ENCODE measurements at regions not wholly inside any gene's neighbourhood (a gene's known extent, or its start where the extent isn't known, plus 50 kb on each side); places are given as distances from the start of the nearest gene placed in this dataset.
A peak's percentile ranks its signal among the peaks of the same experiment; 100 is the strongest.
"Not testable (repeated sequence)": the region's sequence is repeated elsewhere in the genome, so short reads cannot be mapped to it uniquely, and the experiment has no call there.

DNA sequence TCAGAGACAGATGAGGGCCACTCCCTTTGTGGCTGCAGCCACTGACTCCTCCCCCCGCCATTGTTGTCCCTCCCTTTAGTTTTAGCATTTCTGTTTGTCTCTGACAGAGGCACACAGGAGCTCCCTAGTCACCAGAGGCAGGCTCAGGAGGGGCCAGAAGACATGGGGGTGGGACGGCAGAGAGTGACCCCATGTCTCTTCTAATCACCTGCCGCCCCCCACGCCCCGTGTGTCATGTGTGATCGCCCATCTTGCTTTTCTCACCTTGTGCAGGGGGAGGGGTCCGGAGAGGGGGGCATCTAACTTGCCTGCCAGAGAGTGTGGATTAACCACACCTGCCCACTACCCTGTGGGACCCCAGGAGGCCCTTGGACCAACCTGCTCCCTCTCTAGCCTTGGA lies 246.7 kb upstream of the TP53TG3C start:
- not testable (repeated sequence) for ATAC-seq

DNA sequence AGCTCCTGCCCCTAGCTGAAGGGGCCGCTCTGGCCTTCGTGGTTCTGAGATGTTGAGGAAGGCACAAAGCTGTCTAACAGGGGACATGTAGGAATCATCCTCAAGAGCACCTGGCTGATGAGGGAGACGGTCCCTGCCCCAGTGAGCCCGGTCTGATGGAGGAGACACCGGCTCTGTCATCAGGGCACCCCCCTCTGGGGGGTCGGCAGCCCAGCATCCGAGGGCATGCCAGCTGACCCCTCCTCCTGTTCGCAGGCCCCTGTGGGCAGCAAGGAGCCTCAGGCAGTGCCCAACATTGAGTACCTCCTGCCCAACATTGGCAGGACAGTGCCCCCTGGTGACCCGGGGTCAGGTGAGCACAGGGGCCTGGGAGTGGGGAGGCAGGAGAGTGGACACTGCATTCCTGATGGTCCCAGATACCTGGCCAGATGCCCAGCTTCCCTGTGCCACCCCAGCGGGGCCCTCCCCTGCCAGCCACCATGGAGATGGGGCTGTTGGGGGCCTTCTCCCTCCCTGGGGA lies 247.9 kb upstream of the TP53TG3C start:
- ATAC-seq: not testable (repeated sequence)

DNA sequence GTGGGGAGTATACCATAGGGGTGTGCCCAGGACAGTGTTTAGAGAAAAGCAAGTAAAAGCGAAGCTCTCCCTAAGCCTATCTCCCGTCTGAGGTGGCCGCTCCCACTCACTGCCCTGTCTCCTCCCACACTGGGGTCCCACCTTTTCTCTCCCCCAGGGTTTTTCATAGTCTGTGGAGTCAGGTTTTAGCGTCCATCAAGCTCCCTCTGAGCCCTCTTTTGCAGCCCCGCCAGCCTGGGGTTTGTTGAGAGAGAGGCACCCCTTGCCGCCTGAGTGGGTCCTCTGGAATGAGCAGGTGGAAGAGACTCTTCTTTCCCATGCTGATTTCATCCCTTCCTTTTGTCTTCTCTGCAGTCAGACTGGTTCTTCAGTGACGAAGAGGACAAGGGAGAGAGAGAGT lies 248.7 kb upstream of the TP53TG3C start:
- not testable (repeated sequence) for ATAC-seq

DNA sequence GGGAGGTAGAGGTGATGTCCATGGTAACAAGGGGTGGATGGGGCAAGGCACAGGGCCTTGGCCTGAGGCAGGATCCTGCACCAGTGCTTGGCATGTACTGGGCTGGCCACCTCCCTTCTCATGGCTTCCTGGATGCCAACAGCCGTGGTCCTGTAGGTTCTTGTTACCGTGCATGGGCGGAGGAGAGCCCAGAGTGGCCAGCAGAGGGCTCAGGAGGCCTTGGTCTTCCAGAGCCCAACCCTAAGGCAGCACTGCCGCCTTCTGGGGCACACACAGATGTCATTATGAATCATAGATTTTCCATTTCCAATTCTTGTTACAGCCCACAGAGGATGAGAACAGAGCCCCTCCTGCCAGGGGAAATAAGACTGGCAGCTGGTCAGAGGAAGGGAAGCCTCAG lies 254.2 kb upstream of the TP53TG3C start:
- ATAC-seq: not testable (repeated sequence)

DNA sequence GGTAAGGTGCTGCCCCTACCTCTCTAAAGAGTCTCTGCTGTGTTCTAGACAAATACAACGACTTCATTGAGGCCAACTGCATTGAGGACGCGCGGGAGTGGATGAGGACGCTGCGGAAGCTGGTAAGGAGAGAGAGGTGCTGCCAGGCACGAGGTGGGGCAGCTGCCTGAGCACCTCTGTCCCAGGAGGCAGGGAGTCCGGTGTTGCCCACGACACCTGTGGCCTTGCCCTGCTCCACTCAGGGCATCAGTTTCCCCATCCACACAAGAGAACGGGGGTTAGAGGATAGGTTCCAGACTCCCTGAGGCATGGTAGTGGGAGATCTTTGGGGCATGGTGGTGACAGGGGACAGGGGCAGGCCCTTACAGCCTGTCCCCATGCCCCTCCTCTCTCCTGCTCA lies 256.1 kb upstream of the TP53TG3C start:
- ATAC-seq: not testable (repeated sequence)

DNA sequence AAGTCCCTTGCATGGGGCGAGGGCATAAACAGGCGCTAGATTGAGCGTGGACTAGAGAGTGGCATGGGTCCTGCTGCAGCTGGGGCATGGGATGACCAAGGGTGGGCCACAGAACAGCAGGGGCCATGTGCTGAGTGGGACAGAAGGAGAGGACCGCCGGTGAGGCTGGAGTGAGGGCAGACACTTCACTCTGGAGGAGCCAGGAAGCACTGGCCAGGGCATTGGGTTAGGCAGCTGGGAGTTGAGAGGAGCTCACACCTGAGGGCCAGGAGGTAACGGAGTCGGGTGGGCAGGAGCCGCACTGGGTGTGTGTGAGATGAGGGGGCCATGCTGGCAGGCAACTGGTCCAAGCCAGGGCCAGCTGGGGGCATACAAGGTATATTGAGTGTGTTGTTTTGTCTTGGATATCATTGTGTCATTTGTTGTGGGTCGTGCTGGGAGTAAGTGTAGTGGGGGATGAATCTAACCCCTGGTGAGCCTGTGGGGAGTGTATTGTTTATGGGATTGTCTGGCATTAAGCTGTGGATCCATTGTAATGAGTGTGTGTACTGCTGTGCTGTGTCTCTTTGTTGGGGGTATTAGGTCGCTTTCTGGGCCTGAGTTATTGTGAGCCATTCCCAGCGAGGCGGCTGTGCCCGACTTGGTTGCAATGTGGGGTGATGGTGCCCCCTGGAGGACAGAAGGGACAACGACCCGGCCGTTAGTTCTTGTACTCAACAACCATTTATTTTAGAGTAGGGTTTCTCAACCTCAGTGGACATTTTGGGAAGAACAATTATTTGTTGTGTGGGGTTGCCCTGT lies 256.5 kb upstream of the TP53TG3 start:
- peak; percentile 43 for ATAC-seq

DNA sequence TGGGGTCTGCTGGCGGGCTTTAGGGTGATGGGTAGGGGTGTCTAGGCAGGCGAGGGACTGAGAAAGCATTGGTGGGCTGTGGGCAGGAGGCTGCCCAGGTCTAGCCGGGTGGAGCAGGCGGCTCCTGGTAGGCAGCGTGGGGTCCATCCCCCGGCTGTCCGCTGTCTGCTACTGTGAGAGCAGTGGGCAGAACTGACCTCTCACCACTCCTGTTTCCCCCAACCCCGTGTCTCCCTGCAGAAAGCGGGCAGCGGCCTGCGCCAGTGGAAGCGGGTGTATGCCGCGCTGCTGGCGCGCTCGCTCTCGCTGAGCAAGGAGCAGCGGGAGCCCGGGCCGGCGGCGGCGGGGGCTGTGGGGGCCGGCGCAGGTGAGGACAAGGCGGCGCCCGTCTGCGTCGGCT lies 249.2 kb upstream of the TP53TG3 start:
- ATAC-seq: not testable (repeated sequence)

DNA sequence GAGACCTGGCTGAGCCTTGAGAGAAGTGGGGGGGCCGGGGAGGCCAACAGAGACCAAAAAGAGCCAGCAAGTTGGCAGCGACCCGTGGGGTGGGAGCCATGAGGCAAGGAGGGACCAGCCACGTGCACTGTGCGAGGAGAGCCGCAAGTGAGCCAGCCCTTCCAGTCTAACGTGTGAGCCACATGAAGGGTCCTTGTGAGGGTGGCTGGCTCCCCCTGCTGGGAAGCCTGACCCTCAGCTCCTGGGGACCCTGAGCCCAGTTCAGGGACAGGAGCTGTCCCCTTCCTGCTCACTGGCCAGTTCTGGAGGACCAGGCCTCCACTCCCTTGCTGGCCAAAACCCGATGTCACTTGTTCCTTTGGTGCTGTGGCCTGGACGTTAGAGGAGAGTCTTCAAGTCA lies 246.6 kb upstream of the TP53TG3 start:
- not testable (repeated sequence) for ATAC-seq

DNA sequence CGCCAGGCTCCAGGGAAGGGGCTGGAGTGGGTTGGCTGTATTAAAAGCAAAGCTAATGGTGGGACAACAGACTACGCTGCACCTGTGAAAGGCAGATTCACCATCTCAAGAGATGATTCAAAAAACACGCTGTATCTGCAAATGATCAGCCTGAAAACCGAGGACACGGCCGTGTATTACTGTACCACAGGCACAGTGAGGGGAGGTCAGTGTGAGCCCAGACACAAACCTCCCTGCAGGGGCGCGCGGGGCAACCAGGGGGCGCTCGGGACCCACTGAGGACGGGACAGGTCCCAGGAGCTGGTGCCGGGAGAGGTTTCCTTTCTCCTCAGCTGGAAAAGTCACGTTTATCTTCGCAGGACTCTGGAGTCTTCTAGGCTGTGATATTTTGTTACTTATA lies 239.4 kb upstream of the TP53TG3 start:
- ATAC-seq: not testable (repeated sequence)

DNA sequence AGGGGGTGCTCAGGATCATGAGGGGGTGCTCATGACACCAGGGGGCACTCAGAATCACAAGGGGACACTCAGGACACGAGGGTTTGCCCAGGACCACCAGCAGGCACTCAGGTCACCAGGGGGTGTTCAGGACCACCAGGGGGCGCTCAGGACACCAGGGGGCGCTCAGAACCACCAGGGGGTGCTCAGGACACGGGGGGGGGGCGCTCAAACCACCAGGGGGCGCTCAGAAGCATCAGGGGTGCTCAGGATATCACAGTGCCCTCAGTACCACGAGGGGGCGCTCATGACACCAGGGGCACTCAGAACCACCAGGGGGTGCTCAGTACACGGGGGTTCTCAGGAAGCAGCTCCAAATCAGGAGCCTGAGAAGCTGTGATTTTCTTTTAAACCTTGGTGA lies 221.8 kb upstream of the TP53TG3 start:
- not testable (repeated sequence) for ATAC-seq

DNA sequence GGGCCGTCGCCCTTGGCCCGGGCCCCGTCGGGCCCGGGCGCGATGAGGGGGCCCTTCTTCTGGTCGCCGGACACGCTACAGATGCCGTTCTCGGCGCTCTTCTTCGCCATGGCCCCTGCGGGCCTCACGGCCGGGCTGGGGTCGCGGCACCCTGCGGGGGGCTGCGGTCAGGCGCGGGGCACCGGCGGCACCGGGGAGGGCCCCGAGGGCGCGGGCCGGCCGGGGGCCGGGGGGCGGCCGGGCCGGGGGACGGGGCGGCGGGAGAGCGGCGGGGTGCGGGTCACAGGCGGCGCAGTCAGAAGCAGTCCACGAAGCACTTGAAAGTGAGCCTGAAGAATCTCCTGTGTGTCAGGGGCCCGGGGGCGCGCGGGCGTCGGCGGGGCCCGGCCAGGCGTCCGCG lies 209.4 kb upstream of the TP53TG3 start:
- not testable (repeated sequence) for ATAC-seq

DNA sequence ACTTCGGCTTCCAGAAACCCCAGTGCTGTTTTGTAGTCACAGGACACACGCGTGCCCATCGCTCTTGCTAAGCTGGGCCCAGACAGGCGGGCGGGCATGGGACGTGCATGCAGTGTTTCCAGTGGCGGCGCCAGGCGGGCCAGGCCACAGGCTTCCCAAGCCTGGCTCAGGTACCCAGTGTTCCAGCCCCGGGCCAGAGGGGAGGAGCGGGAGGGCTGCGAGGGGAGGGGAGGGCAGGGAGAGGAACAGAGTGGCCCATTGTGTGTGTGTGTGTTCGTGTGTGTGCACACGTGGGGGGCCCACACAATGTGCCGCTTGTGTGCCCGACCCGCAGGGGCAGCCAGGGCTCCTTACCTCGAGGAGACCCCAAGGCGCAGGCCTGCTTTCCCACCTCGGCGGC lies 208.6 kb upstream of the TP53TG3 start:
- ATAC-seq: not testable (repeated sequence)

DNA sequence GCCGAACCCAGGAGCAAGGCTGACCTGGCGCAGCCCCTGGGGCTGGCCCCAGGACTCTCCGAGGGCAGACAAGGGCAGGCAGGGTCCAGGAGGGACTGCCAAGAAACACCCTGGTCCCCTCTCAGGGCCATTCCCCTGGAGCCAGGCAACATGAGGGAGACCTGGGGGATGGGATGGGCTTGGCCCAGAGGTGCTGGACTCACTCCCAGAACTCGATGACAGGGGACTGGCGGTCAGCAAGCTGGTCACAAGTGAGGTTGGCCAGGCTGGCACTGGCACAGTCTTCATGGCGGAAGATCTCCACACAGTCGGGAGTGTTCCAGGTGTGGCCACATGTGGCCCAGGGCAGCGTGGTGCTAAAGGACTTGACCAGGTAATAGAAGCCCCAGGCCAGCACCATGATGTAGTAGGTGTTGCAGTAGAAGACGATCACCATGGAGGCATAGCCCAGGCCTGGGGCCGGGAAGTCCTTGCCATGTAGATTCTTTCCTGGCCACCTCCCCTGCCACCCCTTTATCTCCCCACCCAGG lies 206.4 kb upstream of the TP53TG3 start:
- not testable (repeated sequence) for ATAC-seq

DNA sequence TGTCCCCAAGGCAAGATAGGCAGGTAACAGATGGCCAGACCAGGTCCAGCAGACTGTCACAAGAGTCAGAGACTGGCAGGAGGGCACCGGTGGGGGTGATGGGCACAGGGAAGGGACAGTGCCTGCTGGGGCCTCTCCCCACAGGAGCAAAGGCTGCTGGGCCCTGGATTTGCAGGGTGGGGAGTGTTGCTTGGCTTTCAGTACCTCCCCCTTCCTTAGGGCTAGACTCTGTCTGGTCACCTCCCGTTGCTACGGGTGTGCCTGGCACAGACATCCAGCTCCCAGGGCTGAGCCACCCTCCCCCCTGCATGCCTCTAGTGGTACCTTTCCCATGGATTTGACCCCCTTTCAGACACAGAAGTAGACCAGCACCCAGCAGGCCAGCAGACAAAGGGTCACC lies 205.7 kb upstream of the TP53TG3 start:
- not testable (repeated sequence) for ATAC-seq

DNA sequence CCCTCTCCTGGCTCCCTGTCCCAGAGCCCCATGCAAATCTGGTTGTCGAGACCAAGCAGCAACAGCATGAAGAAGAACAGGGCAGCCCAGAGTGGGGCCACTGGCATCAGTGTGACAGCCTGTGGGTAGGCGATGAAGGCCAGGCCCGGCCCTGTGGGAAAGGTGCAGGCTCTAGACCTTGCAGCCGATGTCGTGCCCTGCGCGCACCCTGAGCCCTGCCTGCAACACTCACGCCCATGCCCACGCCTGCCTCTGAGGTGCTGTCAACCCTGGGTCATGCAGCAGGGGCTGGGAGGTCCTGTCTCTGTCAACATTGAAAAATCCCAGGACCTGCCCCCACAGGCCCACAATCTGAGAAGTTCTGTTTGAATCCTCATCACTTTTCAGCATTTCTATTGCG lies 204.0 kb upstream of the TP53TG3 start:
- ATAC-seq: not testable (repeated sequence)

DNA sequence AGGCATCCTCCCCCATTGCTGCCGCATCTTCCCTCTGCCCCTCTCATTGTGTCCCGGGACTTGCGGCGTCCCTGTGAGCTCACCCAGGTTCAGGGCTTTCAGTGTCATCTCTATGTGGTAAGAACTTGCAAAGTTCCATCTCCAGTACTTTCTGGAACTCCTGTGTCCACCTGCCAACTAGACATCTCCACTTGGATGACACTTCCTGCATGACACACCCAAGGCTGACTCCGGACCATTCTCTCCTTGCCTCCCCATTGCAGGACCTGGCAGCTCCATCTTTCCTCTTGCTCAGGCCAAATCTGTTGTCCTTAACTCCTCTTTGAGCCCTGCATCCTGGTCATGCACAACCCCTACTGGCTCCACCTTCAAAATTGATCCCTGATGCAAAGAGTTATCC lies 200.8 kb upstream of the TP53TG3 start:
- not testable (repeated sequence) for ATAC-seq

DNA sequence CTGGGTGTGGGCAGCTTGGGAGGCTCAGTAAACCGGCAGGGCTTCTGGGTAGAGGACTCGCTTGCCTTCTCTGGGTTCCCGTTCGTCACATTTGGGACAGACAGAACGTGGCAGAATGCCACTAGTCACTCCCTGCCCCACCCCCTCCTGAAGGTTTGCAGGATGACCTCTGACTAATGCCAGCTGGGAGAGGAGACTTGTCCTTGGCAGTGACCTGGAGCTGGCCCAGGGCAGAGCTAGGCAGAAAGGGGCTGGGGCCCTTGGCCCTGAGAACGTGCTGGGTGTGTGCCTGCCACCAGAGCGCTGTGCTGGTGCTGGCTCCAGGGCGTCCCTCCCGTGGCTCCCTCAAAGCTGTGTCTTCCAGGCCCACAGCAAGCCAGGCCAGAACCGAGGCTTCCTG lies 197.8 kb upstream of the TP53TG3 start:
- peak; percentile 45 for ATAC-seq

DNA sequence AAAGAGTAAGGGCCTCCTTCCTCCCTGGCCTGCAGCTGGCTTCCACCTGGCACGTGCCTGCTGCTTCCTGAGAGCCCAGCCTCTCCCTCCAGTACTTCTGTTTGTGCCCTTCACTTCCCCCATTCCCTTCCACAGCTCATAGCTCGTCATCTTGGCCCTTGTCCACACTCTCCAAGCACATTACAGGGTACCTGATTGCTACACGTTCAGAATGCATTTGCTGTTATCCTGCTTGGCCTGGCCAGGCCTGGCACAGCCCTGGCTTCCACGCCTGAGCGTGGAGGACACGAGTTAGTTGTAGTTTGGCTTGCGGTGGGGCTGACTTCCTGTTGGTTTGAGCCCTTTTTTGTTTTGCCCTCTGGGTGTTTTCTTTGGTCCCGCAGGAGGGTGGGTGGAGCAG lies 197.2 kb upstream of the TP53TG3 start:
- not testable (repeated sequence) for ATAC-seq

DNA sequence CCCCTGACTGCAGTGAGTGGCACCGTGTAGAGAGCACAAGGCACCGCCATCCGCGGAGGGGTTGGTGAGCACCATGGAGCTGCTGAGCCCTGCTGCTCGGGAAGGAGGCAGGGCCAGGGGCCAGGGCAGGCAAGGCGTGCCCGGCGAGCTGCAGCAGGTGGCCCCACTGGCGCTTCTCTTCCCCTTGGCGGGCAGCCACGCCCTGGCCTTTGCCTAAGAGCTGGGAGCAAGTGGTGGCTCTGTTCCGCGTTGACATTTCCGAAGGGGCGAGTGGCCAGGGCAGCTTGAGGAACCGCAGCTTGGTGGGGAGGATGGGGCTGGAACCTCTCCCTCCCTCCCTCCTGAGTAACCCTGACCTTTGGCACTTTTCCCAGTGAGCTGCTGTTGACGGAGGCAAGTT lies 194.7 kb upstream of the TP53TG3 start:
- peak; percentile 31 for ATAC-seq

DNA sequence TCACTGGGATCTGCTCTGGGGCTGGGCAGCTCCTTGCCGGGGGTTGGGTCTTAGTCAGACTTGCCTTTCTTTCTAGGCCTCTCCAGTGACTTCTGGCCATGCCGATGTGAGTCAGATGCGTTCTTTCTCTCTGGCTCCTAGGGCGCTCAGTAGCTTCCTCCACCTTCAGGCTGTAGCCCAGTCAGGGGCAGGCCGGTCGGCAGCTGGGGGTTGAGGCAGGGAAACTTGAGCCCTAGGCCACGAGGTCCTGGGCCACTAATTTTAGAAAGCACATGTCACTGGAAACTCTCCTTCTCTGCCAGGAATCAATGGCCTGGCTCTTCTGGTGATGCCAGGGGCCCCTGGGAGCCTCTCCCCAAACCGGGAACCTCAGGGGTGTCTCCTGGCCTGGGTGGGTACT lies 192.4 kb upstream of the TP53TG3 start:
- ATAC-seq: not testable (repeated sequence)

DNA sequence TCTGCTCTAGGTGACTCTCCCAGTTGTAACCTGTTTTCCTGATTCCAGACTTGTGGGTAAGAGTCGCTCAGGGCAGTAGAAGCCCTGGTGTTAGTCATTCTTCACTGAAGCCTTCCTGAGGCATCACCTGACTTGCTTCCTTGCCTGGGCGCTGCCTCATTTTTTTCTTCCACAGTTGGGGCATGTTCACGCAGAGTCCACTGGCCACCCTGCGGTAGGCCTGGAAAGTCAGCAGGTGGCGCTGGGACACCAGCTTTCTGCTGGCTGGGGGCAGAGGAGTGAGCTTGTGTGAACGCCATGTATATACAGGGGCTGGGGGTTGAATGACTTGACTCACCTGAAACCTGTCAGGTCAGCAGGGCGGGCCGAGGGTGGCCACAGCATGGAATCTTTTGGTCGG lies 189.3 kb upstream of the TP53TG3 start:
- peak; percentile 83 for ATAC-seq

DNA sequence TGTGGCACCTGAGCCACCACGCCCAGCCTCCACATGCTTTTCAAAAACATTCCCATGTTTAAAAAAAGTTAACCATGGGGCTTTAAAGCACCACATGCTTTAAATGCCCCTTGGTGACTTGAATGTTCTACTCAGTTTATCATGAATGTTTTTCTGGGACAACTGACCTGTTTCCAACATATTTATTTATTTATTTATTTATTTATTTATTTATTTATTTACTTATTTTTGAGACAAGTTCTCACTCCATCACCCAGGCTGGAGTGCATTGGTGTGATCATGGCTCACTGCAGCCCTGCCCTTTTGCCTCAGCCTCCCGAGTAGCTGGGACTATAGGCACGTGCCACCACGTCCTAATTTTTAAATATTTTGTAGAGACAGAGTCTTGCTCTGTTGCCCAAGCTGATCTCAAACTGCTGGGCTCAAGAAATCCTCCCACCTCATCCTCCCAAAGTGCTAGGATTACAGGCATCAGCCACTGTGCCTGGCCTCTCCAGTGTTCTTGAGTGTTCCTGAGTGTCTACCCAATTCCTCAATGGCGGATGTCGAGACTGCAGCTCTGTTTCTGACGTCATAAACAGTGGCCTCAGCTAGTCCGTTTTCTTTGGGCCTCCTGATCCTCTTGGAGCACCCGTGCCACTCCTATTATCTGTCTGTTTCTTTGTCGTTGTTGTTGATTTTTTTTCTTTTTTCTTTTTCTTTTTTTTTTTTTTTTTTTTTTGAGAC lies 185.7 kb upstream of the TP53TG3 start:
- ATAC-seq: not testable (repeated sequence)

DNA sequence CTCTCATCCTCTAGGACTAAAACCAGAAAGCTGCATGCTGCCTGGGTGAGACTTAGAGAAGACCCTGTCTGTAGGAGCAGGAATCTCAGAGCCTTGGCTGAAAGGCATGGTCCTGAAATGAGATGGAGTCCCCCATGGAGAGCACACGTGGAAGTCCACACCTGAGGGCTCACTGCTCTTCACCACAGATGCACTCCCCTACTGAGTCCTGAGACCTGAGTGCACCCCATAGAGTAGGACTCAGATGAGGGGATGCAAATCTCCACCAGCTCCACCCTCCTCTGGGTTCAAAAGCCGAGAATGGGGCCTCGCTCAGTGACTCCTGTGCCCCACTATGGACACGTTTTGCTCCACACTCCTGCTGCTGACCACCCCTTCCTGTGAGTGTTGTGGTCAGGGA lies 171.4 kb upstream of the TP53TG3 start:
- ATAC-seq: not testable (repeated sequence)
